HG03066 (cell line): ENCODE measurements at regions not wholly inside any gene's neighbourhood (a gene's known extent, or its start where the extent isn't known, plus 50 kb on each side); places are given as distances from the start of the nearest gene placed in this dataset.
"Not testable (repeated sequence)": the region's sequence is repeated elsewhere in the genome, so short reads cannot be mapped to it uniquely, and the experiment has no call there.

Source experiments
- ATAC-seq: cut with Tn5 transposase; IDR thresholded peaks from one replicate; pipeline ENCODE4 v1.9.1; 2021; ENCODE audit warnings: low read depth; ENCODE audit not compliant: unreplicated experiment

DNA sequence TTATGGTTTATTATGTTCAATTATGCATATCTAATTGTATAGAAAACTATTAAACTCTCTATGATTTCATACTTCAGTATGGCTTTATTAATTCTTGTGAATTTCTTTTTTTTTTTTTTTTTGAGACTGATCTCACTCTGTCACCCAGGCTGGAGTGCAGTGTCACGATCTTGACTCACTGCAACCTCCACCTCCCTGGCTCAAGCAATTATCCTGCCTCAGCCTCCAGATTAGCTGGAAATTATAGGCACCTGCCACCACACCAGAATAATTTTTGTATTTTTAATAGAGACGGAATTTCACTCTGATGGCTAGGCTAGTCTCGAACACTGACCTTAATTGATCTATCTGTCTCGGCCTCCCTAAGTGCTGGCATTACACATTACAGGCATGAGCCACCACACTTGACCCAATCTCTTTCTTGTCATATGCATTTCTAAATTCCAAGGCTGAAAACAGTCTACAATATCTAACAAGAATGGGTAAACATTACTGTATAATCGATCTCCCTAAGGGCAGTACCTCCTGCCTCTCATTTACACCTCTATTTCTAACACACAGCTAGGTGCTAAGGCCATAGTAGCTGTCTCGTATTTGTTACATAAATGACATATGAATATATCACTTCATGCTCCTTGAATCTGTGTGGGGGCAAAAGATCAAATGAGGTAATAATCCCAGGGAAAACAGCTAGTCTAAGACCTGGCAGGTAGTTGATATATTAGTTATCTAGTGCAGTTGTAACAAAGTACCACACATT lies 258.2 kb upstream of the CDH8 start:
- ATAC-seq, result no peak

DNA sequence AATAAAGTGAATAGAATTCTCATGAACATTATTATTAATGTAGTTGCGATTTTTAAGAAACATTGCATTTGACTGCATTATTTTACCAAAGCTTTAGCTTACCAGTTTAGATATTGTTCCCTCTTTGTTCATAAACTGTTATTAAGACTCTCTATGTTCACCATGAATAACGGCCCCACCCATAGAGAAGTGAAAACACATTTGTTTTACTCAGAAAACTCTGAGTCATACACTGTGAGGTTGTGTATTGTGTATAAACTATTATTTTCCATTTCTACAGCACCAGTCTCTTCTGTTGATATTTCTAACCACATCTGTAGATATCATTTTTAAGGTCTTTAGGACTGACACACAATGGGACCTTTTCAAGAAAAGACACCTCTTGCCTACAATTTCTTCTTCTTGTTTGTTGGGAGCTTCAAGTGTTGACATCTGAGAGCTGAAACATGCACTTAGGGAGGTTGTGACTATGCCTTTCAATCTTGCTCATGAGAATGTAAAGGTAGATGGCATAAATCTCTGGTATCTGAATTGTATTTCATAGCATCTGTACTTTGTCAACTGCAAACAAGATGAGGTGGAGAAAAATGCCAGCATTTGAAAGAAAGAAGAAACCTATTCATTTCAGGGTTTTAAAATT lies 252.9 kb upstream of the CDH8 start:
- no peak for ATAC-seq

DNA sequence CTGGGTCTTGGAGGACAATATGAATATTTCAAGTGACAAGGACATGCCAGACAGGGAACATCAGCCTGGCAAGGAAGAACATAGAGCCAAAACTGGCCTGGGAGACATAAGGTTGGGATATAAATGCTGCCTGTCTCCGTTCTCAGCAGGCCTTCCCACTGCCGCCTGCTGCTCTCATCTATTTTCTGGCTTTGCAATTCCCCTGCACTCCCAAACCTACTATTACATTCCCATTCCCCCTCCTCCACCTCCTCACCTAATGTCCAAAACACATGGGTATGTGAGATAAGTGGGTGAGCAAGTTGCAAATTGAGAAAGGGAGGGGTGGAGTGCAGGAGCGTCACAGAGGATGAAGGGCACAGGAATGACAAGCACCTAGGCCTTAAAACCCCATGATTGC lies 244.3 kb upstream of the CDH8 start:
- no peak for ATAC-seq

DNA sequence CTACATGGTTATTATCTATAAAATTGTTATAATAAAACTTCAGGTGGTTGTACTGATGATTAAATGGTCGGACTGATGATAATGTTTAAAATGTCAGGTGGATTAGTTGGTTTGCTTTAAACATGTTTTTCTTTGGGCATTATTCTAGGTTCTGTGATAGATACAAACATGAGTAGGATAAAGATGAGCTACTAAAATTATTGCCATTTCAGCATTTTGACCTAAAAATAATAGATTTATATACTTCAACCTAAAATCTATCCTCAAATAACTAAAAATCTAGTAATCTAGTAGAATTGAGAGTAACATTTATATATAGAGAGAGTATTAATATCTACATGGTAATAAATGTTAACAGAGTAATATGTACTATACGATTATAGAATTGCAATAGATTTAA lies 241.7 kb upstream of the CDH8 start:
- no peak for ATAC-seq

DNA sequence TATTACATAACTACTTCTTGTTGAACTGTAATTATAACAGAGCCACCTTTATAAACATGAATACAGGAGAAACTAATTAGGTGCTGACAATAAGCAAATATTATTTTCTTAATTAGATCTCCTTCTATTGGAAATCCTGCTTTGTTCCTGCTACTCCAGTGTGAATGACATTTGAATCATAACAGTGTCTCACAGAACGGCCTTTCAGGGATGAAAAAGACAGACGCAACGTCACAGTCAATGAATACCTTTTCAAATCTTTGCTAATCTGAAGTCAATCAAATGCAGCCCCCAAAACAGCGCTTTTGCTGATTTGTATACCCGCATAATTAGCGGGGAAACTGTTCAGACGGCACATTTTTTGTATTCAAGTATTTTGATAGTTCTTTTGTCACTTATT lies 240.4 kb upstream of the CDH8 start:
- ATAC-seq, result no peak

DNA sequence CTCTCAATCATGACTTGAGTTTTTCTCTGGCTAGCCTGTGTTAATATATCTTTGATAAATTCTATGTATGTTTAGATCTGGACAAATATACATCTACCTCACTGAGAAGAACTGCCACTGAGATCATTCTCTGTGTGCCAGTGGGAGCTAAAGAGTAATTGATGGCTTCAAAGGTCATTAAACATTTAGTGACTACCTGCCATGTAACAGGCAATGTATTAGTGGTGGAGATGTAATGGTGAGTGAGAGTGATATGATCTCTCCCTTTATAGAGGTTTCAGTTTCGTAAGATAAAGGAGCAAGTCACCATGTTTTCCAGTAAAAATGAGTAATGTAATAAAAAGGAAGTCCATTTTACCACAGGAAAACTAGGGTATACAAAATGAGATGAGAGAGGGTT lies 235.8 kb upstream of the CDH8 start:
- ATAC-seq, result no peak

DNA sequence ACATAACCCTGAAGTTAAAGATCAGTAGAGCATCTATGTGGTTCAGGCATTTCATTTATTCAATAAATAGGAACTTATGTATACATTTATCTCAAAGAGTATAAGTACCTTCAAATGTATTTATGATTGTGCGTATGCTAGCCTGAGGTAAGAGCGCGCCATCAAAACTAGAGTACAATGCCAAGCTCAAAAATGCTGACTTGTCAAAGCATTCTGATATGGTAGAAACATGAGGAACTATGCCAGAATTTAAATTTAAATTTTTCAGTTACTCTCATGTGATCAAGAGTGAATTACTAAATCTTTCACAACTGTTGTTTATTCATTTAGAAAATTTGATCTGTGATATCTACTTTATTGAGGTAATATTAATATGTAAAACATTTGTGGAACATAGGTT lies 225.5 kb upstream of the CDH8 start:
- no peak for ATAC-seq

DNA sequence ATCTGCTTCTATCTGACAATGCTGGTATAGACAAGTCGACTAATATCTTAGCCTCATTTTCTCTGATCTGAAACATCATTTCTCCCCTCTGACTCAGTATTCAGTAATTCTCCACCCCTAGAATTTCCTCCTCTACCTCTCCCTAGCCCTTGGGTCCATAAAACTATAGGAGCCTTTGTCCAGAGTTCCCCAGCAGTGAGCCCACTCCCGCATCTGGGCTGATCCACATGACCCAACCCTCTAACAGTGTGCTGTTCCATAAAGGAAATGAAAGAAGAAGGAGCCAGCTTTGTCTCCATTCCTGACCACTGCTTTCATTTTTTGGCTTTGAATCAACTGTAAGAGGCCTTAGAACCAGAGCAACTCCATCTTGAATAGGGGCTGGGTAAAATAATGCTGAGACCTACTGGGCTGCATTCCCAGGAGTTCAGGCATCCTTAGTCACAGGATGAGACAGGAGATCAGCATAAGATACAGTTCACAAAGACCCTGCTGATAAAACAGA lies 222.7 kb upstream of the CDH8 start:
- ATAC-seq, result not testable (repeated sequence)

DNA sequence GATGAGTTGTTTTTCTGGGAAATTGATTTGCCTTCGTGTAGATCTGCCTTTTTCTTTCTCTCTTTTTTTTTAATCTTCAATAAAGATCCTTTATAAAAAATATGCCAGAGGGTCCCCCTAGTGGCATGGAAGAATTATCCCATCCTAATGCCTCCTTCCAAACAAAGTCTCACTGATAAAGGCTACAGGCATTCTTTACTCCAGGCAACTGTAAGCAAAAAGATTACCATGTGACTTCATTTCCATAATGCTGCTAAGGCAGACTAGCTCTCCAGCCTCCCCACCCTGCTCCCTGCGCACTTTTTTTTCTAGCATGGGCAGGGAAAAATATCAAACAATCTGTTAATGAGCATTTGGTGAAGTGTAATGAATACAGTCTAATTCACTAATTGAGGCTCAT lies 220.2 kb upstream of the CDH8 start:
- no peak for ATAC-seq

DNA sequence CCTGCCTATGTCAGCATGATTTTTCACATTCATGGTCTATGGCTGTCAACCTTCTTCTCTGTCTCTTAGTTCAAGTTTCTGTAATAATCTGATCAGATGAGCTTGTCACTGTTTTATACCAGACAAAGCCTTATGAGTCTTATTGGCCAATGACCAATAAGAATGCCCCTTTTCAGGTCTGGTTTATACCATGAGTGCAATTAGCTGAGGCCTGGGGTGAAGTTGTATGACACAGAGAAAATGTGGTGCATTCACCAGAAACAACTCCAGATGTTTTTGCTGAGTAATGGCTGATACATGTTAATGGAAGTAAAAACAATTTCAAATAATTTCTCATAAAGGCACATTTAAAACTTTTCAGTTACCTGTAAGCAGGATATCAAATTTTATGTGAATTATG lies 218.6 kb upstream of the CDH8 start:
- no peak for ATAC-seq

DNA sequence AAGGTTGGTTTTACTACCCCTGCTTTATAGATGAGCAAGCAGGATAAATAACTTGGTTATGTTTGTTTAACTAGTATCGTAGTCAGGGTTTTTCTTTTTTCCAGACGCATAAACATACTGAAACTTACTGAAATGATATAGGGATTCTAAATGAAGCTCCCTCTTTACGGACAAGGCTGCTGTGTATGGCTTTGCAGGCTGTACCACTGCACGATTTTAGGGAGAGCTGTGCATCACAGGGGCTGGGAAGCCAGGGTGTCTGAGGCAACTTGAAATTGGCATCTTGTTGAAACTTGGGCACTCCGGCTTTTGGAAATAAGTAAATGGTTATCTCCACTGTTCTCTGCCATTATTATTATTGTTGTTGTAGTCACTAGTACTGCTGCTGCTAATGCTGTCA lies 218.1 kb upstream of the CDH8 start:
- ATAC-seq, result no peak

DNA sequence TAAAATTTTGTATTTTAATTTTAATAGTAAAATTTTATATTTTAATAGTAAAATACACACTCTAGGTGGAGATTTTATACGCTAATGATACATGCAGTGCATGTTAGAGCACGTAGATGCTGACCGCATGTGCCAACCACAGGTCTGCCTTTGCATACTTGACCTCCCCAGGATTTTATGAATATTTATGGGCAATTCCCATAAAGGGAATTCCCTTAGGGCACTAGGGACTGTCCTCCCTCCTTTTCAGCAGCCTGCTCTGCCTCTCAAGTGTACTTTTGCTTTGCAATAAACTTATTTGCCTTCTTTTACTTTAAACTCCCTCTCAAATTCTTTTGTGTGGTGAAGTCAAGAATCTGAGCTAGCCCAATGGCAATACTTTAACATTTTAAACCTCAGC lies 217.7 kb upstream of the CDH8 start:
- ATAC-seq, result no peak

DNA sequence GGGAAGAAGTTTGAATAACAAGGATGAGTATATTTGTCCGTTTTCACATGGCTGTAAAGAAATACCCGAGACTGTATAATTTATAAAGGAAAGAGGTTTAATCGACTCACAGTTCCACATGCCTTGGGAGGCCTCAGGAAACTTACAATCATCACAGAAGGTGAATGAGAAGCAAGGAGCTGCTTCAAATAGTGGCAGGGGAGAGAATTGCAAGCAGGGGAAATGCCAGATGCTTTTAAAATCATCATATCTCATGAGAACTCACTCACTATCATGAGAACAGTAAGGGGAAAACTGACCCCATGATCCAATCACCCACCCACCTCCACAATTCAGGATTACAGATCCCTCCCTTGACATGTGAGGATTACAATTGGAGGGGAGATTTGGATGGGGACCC lies 212.8 kb upstream of the CDH8 start:
- no peak for ATAC-seq

DNA sequence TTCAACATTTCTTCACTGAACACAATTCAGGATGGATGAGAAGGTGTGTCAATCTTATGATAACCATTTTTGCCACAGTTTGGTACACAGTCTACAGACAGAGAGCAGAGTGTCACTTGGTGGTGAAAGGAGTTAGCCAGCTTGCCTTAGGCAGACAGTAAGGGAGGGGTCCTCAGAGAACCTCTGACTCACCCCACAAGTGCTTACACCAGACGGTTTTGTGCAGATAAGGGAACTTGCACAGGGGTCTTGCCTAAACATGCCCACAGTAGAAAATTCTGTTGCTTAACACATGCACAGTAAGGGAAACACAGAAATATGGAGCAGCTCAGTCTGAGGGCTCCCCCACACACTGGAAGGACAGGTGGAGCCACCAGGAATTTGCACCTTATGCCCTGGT lies 204.5 kb upstream of the CDH8 start:
- ATAC-seq, result no peak

DNA sequence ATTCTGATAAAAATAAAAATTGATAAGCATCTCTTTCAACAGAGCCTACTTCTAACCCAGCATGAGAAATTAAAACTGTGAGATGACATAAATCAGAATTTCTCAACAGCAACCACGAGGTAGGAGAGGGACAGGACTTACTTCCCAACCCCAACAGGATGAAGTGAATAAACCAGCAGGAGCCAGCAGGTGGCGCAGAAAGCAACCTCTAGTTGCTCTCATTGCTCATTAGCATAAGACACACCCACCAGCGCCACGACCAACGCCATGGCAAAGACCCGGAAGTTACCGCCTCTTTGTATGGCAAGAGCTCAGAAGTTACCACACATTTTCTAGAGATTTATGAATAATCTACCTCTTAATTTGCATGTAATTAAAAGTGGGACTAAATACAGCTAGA lies 189.4 kb upstream of the CDH8 start:
- ATAC-seq, result peak; percentile 95

DNA sequence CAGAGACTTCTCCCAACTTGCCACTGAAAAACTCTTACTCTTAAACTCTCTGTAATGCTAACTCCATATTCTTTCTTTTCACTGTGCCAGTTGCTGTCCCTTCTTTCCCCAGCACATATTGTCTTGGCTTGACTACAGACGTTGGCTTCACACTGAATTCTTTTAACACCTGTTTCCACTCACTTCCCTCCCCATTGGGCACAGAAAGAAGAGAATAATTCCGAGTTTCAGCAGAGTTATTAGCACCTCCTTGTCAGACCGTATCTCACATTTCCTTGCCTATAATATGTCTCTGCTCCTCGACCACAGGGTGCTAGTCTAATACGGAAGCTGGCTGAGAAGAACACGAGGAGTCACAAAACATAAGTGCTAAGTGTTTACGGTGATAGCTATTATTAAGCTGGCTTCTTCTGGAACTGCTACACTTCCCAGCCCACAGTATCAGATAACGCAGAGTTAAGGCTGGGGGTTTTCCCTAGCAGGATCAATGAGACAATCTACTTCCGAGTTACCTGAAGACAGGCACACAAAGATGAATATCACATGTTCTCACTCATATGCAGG lies 188.5 kb upstream of the CDH8 start:
- ATAC-seq, result no peak

DNA sequence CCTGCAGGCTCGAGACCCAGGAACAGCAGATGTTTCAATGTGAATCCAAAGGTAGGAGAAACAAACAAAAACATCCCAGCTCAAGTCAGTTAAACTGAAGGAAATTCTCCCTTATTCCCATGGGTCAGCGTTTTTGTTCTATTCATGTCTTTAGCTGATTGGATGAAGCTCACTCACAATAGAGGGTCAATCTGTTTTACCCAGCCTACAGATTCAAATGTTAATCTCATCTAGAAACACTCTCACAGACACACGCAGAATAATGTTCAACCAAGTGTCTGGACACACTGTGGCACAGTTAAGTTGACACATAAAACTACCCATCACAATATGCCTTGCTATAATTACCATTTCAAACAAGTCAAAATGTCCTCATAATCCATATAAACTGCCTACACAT lies 180.6 kb upstream of the CDH8 start:
- no peak for ATAC-seq

DNA sequence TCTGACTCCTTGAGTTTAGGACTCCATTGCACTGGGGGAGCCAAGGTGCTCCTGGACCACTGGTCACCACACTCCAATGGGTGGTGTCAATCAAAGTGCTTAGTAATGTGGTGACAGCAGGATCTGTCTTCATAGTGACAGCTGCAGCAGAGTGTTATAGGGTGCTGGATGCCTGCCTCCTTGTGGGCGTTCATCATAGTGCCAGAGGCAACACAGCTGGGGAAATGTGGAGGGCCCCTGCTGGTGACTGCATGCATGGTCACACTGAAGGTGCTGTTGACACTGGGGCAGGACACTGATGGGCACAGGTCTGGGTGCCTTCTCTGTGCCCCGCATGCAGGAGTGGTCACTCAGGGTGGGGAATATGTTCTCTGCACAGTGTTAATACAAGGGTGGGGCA lies 177.5 kb upstream of the CDH8 start:
- no peak for ATAC-seq

DNA sequence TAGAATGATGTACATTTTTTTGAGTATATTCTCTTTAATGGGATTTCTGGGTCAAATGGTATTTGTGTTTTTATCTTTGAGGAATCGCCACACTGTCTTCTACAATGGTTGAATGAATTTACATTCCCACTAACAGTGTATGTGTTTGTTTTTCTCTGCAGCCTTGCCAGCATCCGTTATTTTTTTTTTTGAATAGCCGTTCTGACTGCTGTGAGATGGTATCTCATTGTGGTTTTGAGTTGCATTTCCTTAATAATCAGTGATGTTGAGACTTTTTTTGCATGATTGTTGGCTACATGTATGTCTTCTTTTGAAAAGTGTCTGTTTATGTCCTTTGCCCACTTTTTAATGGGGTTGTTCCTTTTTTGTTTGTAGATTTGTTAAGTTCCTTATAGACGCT lies 172.7 kb upstream of the CDH8 start:
- no peak for ATAC-seq

DNA sequence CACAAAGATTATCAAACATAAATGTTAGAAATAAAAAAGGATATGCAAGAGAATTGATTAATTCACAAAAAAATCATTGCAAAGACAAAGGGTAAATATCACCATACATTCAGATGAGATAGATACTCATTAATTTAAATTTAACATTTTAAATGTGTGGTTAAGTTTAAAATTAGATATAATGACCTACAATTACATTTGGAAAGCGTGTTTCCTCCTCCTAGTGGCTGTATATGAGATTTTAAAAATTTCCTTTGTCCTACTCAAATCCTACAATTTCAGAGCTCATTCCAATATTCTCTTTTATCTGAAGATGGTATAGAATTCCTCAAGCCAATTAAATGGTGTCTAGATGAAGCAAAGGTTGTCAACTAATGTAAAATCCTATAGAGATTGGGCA lies 169.2 kb upstream of the CDH8 start:
- no peak for ATAC-seq

DNA sequence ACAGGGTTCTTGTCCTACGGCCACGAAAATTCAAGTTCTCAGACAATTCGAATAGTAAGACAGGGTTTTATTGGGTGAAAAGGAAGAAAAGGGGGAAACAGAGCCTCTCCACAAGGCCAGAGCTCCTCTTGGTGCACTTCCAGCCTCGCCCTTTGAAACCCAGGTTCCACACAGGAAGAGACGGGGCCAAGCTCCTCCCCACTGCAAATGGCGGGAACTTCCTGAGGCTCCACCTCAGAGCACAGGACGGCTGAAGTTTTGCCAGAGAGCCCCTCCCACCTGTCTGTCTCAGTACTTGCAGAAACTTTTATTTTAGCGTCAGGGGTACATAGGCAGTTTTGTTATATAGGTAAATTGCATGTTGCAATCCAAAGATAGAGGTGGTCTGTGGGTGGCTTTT lies 165.7 kb upstream of the CDH8 start:
- ATAC-seq, result no peak

DNA sequence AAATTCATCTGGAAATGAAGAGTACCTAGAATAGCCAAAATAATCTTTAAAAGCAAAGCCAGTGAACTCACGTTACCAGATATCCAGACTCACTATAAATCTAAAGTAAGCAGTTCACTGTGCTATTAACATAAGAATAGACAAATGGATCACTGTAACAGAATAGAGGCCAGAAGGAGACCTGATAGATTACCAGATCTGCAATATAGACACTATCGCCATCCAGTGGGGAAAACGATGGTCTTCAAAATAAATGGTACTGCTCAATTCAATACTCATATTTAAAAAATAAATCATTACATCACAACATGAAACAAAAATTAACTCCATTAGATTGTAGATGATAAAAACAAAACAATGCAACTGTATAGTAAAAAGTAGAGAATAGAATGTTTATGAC lies 158.6 kb upstream of the CDH8 start:
- no peak for ATAC-seq
